ENCODE measurements at regions not wholly inside any gene's neighbourhood (a gene's known extent, or its start where the extent isn't known, plus 50 kb on each side); places are given as distances from the start of the nearest gene placed in this dataset.

GRCh38 chr2:43031471-43032212 is 194.8 kb downstream of the ZFP36L2 start:
- intact Hi-C loops (cut with micrococcal nuclease), result no loop called here
- Mint-ChIP-seq H3K4me1 (ENCODE audit: low read depth) (peaks cover 32% of the 10 kb centered on the region), H3K4me3 (no peak overlapping the region), H3K27me3 (peaks cover 1% of the 10 kb centered on the region), H3K36me3 (ENCODE audit: low read depth) (no peaks in the 10 kb centered on the region), H3K9me3 (no peaks in the 10 kb centered on the region), H3K27ac (peak overlapping the region; percentile 12)

GRCh38 chr2:43030551-43031307 is 195.7 kb downstream of the ZFP36L2 start:
- Mint-ChIP-seq H3K4me1 (ENCODE audit: low read depth) (peaks cover 41% of the 10 kb centered on the region), H3K9me3 (no peaks in the 10 kb centered on the region), H3K27ac (no peak overlapping the region), H3K4me3 (no peak overlapping the region), H3K36me3 (ENCODE audit: low read depth) (no peaks in the 10 kb centered on the region), H3K27me3 (peaks cover 1% of the 10 kb centered on the region)
- intact Hi-C loops (cut with micrococcal nuclease), result no loop called here

- H3K4me3 Mint-ChIP-seq, result no peak overlapping the region
- intact Hi-C loops (cut with micrococcal nuclease), result loop anchor here (5.0 to 10.0 kb wide), 2 partner anchors 52 to 96 kb away; no protein-coding TSS in a partner anchor
- no peaks in the 10 kb centered on the region for H3K9me3 Mint-ChIP-seq
- H3K27ac Mint-ChIP-seq, result peak overlapping the region; percentile 25
- peaks cover 1% of the 10 kb centered on the region for H3K27me3 Mint-ChIP-seq
- H3K4me1 Mint-ChIP-seq (ENCODE audit: low read depth), result peaks cover 56% of the 10 kb centered on the region
- no peaks in the 10 kb centered on the region for H3K36me3 Mint-ChIP-seq (ENCODE audit: low read depth)
These were observed 197.2 kb downstream of the ZFP36L2 start for GRCh38 chr2:43029186-43029585.

- peak overlapping the region; percentile 25 for H3K27ac Mint-ChIP-seq
- H3K4me1 Mint-ChIP-seq (ENCODE audit: low read depth), result peaks cover 65% of the 10 kb centered on the region
- H3K4me3 Mint-ChIP-seq, result no peak overlapping the region
These were observed 198.2 kb downstream of the ZFP36L2 start for GRCh38 chr2:43028188-43028587.

GRCh38 chr2:43027097-43027873 is 199.1 kb downstream of the ZFP36L2 start:
- Mint-ChIP-seq H3K27me3 (peaks cover 1% of the 10 kb centered on the region), H3K9me3 (peaks cover 5% of the 10 kb centered on the region), H3K27ac (peak overlapping the region; percentile 77), H3K4me3 (peak overlapping the region; percentile 41), H3K36me3 (ENCODE audit: low read depth) (peaks cover 2% of the 10 kb centered on the region), H3K4me1 (ENCODE audit: low read depth) (peaks cover 60% of the 10 kb centered on the region)
- intact Hi-C loops (cut with micrococcal nuclease), result loop anchor here (5.0 to 10.0 kb wide), 2 partner anchors 50 to 98 kb away; no protein-coding TSS in a partner anchor

More at GRCh38 chr2:43028188-43028587, 198.2 kb downstream of the ZFP36L2 start:
- H3K9me3 Mint-ChIP-seq, result no peaks in the 10 kb centered on the region
- H3K36me3 Mint-ChIP-seq (ENCODE audit: low read depth), result no peaks in the 10 kb centered on the region
- intact Hi-C loops (cut with micrococcal nuclease), result loop anchor here (5.0 to 10.0 kb wide), 2 partner anchors 51 to 97 kb away; no protein-coding TSS in a partner anchor
- H3K27me3 Mint-ChIP-seq, result peaks cover 1% of the 10 kb centered on the region

GRCh38 chr2:43026426-43027096 is 199.8 kb downstream of the ZFP36L2 start:
- intact Hi-C loops (cut with micrococcal nuclease), result loop anchor here (5.0 to 10.0 kb wide), 2 partner anchors 49 to 98 kb away; no protein-coding TSS in a partner anchor
- H3K4me1 Mint-ChIP-seq (ENCODE audit: low read depth), result peaks cover 61% of the 10 kb centered on the region
- H3K36me3 Mint-ChIP-seq (ENCODE audit: low read depth), result peaks cover 9% of the 10 kb centered on the region
- peak overlapping the region; percentile 41 for H3K4me3 Mint-ChIP-seq
- H3K27ac Mint-ChIP-seq, result peak overlapping the region; percentile 77
- H3K27me3 Mint-ChIP-seq, result peaks cover 1% of the 10 kb centered on the region
- H3K9me3 Mint-ChIP-seq, result peaks cover 9% of the 10 kb centered on the region

- peaks cover 9% of the 10 kb centered on the region for H3K9me3 Mint-ChIP-seq
- H3K27ac Mint-ChIP-seq, result peak overlapping the region; percentile 77
These were observed 200.6 kb downstream of the ZFP36L2 start for GRCh38 chr2:43025709-43026295.

GRCh38 chr2:43024515-43025011 is 201.8 kb downstream of the ZFP36L2 start:
- Mint-ChIP-seq H3K4me3 (no peak overlapping the region), H3K9me3 (peaks cover 9% of the 10 kb centered on the region), H3K27ac (no peak overlapping the region)

More at GRCh38 chr2:43025709-43026295, 200.6 kb downstream of the ZFP36L2 start:
- intact Hi-C loops (cut with micrococcal nuclease), result loop anchor here (2.0 to 10.0 kb wide), 3 partner anchors 49 to 203 kb away; no protein-coding TSS in a partner anchor
- peaks cover 67% of the 10 kb centered on the region for H3K4me1 Mint-ChIP-seq (ENCODE audit: low read depth)
- H3K36me3 Mint-ChIP-seq (ENCODE audit: low read depth), result peaks cover 13% of the 10 kb centered on the region
- H3K27me3 Mint-ChIP-seq, result peaks cover 1% of the 10 kb centered on the region
- H3K4me3 Mint-ChIP-seq, result no peak overlapping the region

GRCh38 chr2:43023791-43024514 is 202.5 kb downstream of the ZFP36L2 start:
- H3K4me3 Mint-ChIP-seq, result no peak overlapping the region
- peaks cover 77% of the 10 kb centered on the region for H3K4me1 Mint-ChIP-seq (ENCODE audit: low read depth)

More at GRCh38 chr2:43024515-43025011, 201.8 kb downstream of the ZFP36L2 start:
- intact Hi-C loops (cut with micrococcal nuclease), result loop anchor here (2.0 to 10.0 kb wide), 3 partner anchors 47 to 204 kb away; no protein-coding TSS in a partner anchor
- no peaks in the 10 kb centered on the region for H3K27me3 Mint-ChIP-seq
- H3K36me3 Mint-ChIP-seq (ENCODE audit: low read depth), result peaks cover 13% of the 10 kb centered on the region
- peaks cover 72% of the 10 kb centered on the region for H3K4me1 Mint-ChIP-seq (ENCODE audit: low read depth)

GRCh38 chr2:43022896-43023295 is 203.5 kb downstream of the ZFP36L2 start:
- H3K4me3 Mint-ChIP-seq, result no peak overlapping the region
- intact Hi-C loops (cut with micrococcal nuclease), result loop anchor here (10.0 kb wide), 1 partner anchor 102 kb away; no protein-coding TSS in a partner anchor
- H3K4me1 Mint-ChIP-seq (ENCODE audit: low read depth), result peaks cover 82% of the 10 kb centered on the region
- peaks cover 13% of the 10 kb centered on the region for H3K36me3 Mint-ChIP-seq (ENCODE audit: low read depth)
- H3K9me3 Mint-ChIP-seq, result peaks cover 9% of the 10 kb centered on the region
- H3K27ac Mint-ChIP-seq, result peak overlapping the region; percentile 50
- no peaks in the 10 kb centered on the region for H3K27me3 Mint-ChIP-seq

More at GRCh38 chr2:43023791-43024514, 202.5 kb downstream of the ZFP36L2 start:
- intact Hi-C loops (cut with micrococcal nuclease), result loop anchor here (2.0 to 10.0 kb wide), 2 partner anchors 101 to 205 kb away; no protein-coding TSS in a partner anchor
- Mint-ChIP-seq H3K9me3 (peaks cover 9% of the 10 kb centered on the region), H3K27me3 (no peaks in the 10 kb centered on the region), H3K36me3 (ENCODE audit: low read depth) (peaks cover 13% of the 10 kb centered on the region), H3K27ac (no peak overlapping the region)

GRCh38 chr2:43021791-43022509 is 204.5 kb downstream of the ZFP36L2 start:
- Mint-ChIP-seq H3K9me3 (peaks cover 9% of the 10 kb centered on the region), H3K36me3 (ENCODE audit: low read depth) (peaks cover 13% of the 10 kb centered on the region), H3K27ac (peak overlapping the region; percentile 50), H3K4me3 (no peak overlapping the region), H3K27me3 (no peaks in the 10 kb centered on the region), H3K4me1 (ENCODE audit: low read depth) (peaks cover 78% of the 10 kb centered on the region)
- intact Hi-C loops (cut with micrococcal nuclease), result loop anchor here (10.0 kb wide), 1 partner anchor 103 kb away; no protein-coding TSS in a partner anchor
